Body of pancreas (tissue), 4 donors: ENCODE measurements at regions not wholly inside any gene's neighbourhood (a gene's known extent, or its start where the extent isn't known, plus 50 kb on each side); places are given as distances from the start of the nearest gene placed in this dataset.
"Not testable (repeated sequence)": the region's sequence is repeated elsewhere in the genome, so short reads cannot be mapped to it uniquely, and the experiment has no call there.

Experiments
- POLR2A ChIP-seq, 3 donors: fragments of 450-650 bp; IDR thresholded peaks; one replicate each; pipeline ENCODE4 v1.6.1; 2016; ENCODE audit warnings: antibody characterized with exemption in 3 of 3, mild to moderate bottlenecking in 2 of 3
- TF ChIP-seq, protein P1 (sequence below), 7 experiments: fragments of 450-650 bp in 4 of 7; fragments of 200-600 bp in 3 of 7; sonication (generic) in 3 of 7; IDR thresholded peaks; one replicate each; pipeline ENCODE4 v1.5.1; 2016 to 2019; ENCODE audit warnings: antibody characterized with exemption in 7 of 7

DNA sequence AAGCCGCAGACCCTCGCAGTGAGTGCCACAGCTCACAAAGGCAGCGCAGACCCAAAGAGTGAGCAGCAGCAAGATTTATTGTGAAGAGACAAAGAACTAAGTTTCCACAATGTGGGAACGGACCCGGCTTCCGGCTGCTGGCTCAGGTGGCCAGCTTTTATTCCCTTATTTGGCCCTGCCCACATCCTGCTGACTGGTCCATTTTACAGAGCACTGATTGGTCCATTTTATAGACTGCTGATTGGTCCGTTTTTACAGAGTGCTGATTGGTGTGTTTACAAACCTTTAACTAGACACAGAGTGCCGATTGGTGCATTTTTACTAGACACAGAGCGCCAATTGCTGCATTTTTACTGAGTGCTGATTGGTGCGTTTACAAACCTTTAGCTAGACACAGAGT, 86.6 kb downstream of the RGS2 start:
- not testable (repeated sequence) for TF ChIP-seq POLR2A (IDR thresholded peaks at IDR 0.05)
- TF ChIP-seq, protein P1, sequence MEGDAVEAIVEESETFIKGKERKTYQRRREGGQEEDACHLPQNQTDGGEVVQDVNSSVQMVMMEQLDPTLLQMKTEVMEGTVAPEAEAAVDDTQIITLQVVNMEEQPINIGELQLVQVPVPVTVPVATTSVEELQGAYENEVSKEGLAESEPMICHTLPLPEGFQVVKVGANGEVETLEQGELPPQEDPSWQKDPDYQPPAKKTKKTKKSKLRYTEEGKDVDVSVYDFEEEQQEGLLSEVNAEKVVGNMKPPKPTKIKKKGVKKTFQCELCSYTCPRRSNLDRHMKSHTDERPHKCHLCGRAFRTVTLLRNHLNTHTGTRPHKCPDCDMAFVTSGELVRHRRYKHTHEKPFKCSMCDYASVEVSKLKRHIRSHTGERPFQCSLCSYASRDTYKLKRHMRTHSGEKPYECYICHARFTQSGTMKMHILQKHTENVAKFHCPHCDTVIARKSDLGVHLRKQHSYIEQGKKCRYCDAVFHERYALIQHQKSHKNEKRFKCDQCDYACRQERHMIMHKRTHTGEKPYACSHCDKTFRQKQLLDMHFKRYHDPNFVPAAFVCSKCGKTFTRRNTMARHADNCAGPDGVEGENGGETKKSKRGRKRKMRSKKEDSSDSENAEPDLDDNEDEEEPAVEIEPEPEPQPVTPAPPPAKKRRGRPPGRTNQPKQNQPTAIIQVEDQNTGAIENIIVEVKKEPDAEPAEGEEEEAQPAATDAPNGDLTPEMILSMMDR (IDR thresholded peaks at IDR 0.05) = not testable (repeated sequence)
